DMS79 (cell line): ENCODE measurements at regions not wholly inside any gene's neighbourhood (a gene's known extent, or its start where the extent isn't known, plus 50 kb on each side); places are given as distances from the start of the nearest gene placed in this dataset.
"Not testable (repeated sequence)": the region's sequence is repeated elsewhere in the genome, so short reads cannot be mapped to it uniquely, and the experiment has no call there.

ENCODE experiments used
- DNase-seq: peaks from one replicate; lab custom pipeline; 2025; lab: John Stamatoyannopoulos, UW

- DNase-seq, result no peak
Measured at GRCh38 chrX:150212672-150213480, 150.2 kb upstream of the MAMLD1 start.

DNA sequence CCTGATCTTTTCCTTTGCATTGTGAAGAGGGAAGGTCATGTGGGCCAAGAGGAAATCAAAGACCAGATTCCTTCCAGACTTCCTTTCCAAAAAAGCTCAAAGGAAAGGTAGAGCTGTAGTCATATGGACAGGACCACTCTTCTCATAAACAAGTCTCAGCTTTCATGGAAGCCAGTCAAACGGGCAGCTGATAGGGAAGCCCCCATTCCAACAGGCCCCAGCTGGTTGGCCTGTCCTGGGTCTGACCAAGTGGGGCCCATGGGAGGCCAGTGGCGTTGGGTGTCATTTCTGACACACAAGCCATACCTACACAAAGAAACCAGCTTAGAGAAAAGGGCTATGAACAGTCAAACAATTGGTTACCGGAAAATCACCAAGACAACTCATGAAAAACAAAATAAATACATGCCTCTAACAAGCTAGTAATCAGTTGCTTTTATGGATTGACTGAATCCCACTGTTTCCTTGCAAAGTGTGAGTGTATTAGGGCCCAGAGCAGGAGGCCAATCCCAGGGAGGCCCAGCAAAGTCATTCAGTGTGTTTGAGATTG lies 149.6 kb upstream of the MAMLD1 start:
- no peak for DNase-seq

DNA sequence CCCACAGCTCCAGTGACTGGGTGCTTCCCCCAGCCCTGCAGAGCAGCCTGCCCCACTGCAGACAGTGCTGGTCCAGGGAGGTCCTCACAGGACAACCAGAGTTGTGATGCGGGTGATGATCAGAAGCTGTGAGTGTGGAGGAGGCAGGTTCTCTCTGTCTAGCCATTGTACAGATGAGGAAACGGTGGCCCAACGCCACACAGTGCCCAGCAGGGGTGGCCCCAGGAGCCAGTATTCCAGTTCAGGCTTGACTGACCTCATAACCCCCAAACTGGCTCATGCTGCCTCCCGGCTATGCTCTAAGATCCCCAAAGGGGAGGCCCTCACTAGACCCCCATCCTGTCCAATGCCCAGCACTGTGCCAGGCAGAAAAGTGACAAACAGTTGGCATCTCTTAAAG lies 147.1 kb upstream of the MAMLD1 start:
- not testable (repeated sequence) for DNase-seq

GRCh38 chrX:150216716-150217115 lies 146.4 kb upstream of the MAMLD1 start:
- DNase-seq, result no peak

- DNase-seq, result no peak
Measured at GRCh38 chrX:150217609-150218008, 145.5 kb upstream of the MAMLD1 start.

- DNase-seq, result no peak
Measured at GRCh38 chrX:150219374-150220185, 143.5 kb upstream of the MAMLD1 start.

DNA sequence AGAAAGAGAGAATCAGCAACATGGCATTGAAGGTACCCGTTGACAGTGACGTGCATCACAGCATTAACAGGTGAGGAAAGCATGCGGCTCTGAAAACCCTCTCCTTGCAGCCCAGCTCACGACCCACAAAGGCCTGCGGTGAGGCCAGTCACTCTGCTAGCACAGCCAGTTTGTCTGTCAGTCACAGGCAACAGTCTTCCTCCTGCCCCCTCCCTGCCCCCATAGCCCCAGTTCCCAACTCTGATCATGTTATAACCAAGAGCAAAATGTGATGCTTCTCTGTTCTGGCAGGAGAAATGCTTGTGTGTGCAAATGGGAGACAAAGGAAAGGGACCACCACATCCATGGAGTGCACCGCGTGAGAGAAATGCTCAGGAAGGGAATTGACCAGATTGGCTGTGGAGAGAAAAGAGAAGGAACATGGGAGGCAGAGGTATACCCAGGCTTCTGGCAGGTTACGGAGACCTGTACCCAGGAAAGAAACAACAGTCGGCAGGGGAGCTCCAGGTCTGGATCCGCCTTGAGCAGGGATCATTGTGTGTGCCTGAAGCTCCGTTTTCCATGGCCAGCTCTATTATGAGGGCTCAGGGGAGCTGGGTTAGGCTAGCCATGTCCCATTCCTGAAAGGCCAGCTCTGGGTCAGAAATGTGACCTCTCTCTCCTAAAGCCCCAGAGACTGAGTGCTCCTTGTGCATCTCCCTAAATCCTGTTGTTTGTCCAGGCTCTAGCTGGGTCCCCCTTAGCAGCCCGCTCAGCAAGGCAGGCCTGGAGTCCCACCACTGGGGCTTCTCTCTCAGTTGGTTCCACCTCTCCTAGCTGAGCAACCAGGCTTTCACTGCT lies 139.7 kb upstream of the MAMLD1 start:
- DNase-seq, result no peak

- no peak for DNase-seq
Measured at GRCh38 chrX:150224676-150225075, 138.4 kb upstream of the MAMLD1 start.

DNA sequence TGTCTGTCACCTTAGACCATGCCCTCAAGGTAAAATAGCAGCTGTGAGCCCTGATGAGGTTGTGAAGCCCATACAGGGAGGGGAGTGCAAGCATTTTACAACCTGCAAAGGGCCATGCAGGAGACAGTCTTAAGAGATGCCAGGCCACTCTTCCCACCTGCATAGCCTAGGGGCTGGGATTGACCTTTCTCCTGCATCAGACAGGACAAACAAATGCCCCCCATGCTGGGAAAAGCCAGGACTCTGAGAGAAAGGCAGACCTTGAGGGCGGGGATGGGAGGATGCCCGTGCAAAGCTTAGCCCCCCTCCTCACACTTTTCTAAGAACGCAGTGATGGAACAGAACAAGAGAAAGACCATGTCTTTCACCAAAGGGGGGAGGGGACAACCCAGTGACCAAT lies 137.9 kb upstream of the MAMLD1 start:
- DNase-seq, result no peak

GRCh38 chrX:150225756-150226155 lies 137.4 kb upstream of the MAMLD1 start:
- no peak for DNase-seq

DNA sequence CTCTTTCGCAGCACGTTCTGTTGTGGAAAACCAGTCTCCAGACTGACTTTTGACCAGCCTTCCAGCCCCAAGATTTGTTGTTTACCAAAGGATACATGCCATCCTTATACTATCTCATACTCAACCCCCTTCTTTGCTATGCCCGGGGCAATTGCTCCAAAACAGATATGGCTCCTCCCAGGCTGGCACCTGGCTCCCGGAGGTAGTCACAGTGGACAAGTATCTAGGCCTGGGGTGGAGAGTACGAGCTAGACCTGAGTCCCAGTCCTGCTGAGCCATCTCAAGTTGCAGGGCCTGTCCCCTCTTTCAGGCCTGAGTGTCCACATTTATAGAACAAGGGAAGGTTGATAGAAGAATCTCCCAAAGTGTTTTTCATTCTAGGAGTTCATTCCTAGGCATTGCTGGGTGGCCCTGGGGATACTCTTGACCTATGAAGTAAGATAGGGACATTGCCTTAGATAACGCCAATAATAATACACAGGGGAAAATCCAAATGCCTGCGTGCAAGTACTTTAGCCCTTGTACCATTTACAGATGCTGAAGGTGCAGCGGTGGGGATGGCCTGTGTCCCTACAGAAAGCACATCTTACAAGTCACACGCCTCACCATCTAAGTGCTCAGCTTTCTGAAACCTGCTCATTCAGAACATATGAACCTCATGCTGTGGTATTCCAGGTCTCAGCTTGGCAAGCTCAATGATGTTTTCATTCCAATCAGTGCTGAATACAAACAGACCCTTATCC lies 136.7 kb upstream of the MAMLD1 start:
- no peak for DNase-seq

DNA sequence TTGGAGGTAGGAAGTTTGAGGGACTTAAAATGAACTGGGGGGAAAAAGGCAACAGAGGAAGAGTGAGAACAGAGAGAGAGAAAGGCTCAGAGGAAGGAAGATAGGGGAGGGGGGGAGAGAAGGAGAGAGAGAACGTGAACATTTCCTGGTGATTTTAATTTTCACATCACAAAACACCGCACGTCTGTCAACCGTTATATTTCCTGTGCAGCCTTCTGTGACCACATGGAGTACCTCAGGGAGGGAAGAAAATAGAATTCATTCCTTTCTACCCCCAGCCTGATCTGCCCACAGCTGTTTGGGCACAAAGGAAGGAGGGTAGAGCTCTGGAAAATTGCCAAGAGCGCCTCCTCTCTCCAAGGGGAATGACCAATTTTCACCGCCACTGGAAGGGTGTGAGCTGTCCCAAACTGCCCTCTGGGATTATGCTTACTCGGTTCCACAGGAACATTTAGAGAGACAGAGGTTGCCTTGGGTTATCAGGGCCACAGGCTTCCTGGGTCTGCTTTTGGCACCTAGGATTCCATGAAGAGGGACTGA lies 135.7 kb upstream of the MAMLD1 start:
- no peak for DNase-seq

- DNase-seq, result no peak
Measured at GRCh38 chrX:150227873-150228410, 135.2 kb upstream of the MAMLD1 start.

DNA sequence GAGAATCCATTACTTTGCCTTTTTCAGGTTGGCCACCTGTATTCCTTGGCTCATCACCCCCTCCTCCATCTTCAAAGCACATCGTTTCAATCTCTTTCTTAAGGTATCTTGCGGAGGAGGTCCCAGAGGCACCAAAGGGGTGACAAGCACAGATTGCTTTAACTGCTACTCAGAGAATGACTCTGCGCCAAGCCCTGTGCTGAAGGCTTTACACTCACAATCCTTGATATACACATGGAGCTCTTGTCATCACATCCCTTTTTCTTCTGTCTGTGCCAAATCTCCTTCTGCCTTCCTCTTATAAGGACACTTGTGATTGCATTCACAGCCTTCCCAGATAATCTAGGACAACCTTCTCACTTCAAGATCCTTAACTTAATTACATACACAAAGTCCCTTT lies 134.7 kb upstream of the MAMLD1 start:
- DNase-seq, result no peak

DNA sequence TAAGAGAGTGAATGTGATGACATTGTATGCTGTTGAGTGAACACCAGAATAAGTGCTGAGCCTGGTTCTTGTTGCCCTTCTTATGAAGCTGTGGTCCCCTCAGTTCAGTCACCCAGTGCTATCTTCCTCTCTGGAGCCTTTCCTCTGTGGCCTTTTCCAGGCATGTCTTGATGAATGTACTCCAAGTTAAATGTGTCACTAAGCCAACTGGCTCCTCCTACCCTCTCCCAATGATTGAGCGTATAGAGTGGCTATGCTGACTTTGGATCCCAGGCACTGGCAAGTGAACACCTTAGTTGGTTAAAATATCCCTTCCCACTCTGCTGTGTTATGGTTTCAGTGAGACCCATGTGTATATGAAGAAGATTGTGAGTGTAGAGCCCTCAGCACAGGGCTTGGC lies 134.1 kb upstream of the MAMLD1 start:
- no peak for DNase-seq

DNA sequence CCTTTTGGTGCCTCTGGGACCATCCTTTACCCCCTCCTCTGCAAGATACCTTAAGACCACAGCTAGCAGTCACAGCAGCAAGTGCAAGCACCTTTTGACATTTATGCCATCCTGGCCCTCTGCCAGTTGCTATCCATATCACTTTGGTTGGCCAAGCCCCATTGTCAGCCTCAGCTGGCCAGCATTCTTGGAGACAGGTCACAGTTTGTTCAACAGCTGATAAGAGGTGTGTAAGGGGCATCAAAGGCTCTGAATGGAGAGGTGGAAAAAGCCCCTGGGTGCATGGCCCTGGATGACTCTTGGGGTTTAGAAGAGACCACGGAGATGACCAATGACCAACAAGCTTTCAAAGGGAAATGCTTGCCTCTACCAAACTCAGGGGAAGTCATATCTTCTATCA lies 133.6 kb upstream of the MAMLD1 start:
- DNase-seq, result no peak

- DNase-seq, result not testable (repeated sequence)
Measured at GRCh38 chrX:150230952-150231351, 132.2 kb upstream of the MAMLD1 start.

DNA sequence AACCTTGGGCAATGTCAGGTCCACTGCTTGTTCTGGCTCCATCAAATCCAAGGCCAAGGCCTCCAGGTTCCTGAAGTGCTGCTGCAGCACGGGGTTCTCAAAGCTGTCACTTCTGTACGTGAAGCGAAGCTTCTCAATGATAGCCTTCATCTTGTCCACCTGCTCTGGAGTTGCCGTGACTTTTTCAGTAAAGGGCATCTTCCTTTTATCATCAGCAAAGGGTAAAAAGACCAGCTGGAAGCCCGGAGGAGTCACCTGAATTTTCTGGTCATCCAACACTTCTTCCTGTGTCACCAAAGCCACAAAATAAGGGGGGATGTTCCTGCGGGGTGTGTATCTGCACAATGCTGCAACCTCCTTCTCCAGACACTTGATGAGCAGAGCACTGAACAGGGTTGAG lies 131.7 kb upstream of the MAMLD1 start:
- not testable (repeated sequence) for DNase-seq

- not testable (repeated sequence) for DNase-seq
Measured at GRCh38 chrX:150232222-150232621, 130.9 kb upstream of the MAMLD1 start.

DNA sequence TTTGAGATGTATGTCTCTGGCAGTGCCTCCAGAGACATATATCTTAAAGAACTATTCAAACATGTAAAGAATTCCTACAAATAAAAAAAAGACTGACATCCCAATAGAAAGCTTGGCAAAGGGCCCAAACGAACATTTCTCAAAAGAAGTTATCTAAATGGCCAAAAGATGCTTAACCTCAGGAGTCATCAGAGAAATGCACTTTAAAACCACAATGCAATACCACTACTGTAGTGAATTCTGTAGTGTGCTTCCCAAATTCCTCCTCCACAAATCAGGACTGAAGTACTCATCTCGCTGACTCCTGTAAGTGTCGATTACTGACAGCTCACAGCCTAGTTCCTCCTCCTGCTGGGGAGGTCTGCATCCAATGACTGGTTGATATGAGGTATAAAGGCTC lies 129.0 kb upstream of the MAMLD1 start:
- no peak for DNase-seq

GRCh38 chrX:150236327-150236726 lies 126.8 kb upstream of the MAMLD1 start:
- DNase-seq, result no peak
